A673 (cell line): ENCODE measurements at regions not wholly inside any gene's neighbourhood (a gene's known extent, or its start where the extent isn't known, plus 50 kb on each side); places are given as distances from the start of the nearest gene placed in this dataset.

Source experiments
- BruUV-seq: library from RNA; stranded (reverse); fragments of 400-500 nt; replicated peaks from 2 replicates; lab custom pipeline; 2021; lab: Mats Ljungman, UMichigan
- CTCF ChIA-PET: fragments of 300-600 bp; sonication (Branson Sonifier 250); formaldehyde crosslinking; loops from one replicate; lab custom pipeline; 2022; ENCODE audit warnings: antibody characterized with exemption; lab: Charles Lee
- POLR2A ChIA-PET: fragments of 300-600 bp; sonication (Branson Sonifier 250); formaldehyde crosslinking; loops from one replicate; lab custom pipeline; 2022; ENCODE audit warnings: antibody characterized with exemption; ENCODE audit not compliant: low non-redundant PET; lab: Charles Lee
- DNase-seq: peaks from one replicate; pipeline ENCODE4 v3.0.0-alpha.2; 2015; ENCODE audit warnings: low spot score
- H3K27ac ChIP-seq: fragments of 200-600 bp; sonication (generic); 2 replicates; pipeline ENCODE4 v1.5.1; 2016; ENCODE audit warnings: mixed run types, low read depth, mild to moderate bottlenecking, mixed read lengths, antibody characterized with exemption, low read length; ENCODE audit not compliant: poor library complexity, severe bottlenecking
- H3K27me3 ChIP-seq: fragments of 200-600 bp; sonication (generic); replicated peaks from 2 replicates; pipeline ENCODE4 v1.6.1; 2017; ENCODE audit warnings: mixed run types, low read depth, mild to moderate bottlenecking, mixed read lengths, antibody characterized with exemption, low read length; ENCODE audit not compliant: insufficient read depth, poor library complexity
- H3K36me3 ChIP-seq: fragments of 200-600 bp; sonication (generic); 2 replicates; pipeline ENCODE4 v1.6.1; 2016; ENCODE audit warnings: mixed run types, mild to moderate bottlenecking, mixed read lengths, antibody characterized with exemption, low read length; ENCODE audit not compliant: insufficient read depth, poor library complexity, severe bottlenecking
- H3K4me1 ChIP-seq: fragments of 200-600 bp; sonication (generic); 2 replicates; pipeline ENCODE4 v1.6.1; 2017; ENCODE audit warnings: mixed run types, mild to moderate bottlenecking, mixed read lengths, antibody characterized with exemption, low read length; ENCODE audit not compliant: insufficient read depth, poor library complexity, severe bottlenecking
- H3K4me3 ChIP-seq: fragments of 200-600 bp; sonication (generic); 2 replicates; pipeline ENCODE4 v1.5.1; 2016; ENCODE audit warnings: low read depth, mixed run types, mild to moderate bottlenecking, mixed read lengths, low read length; ENCODE audit not compliant: poor library complexity, severe bottlenecking
- H3K9me3 ChIP-seq: fragments of 200-600 bp; sonication (generic); 2 replicates; pipeline ENCODE4 v1.6.1; 2016; ENCODE audit warnings: mixed run types, low read depth, mild to moderate bottlenecking, mixed read lengths, antibody characterized with exemption, low read length; ENCODE audit not compliant: poor library complexity, severe bottlenecking
- CTCF ChIP-seq: fragments of 300-800, 200-600 bp; sonication (generic); conservative IDR thresholded peaks from 2 replicates; pipeline ENCODE4 v1.5.1; 2017; ENCODE audit warnings: low read depth, mild to moderate bottlenecking, antibody characterized with exemption, low read length, moderate library complexity, mixed read lengths
- EZH2 ChIP-seq: fragments of 200-600 bp; sonication (generic); IDR thresholded peaks from 2 replicates; pipeline ENCODE4 v1.6.1; 2017; ENCODE audit warnings: borderline replicate concordance, low read depth, mild to moderate bottlenecking, mixed read lengths, antibody characterized with exemption, low read length; ENCODE audit not compliant: poor library complexity, severe bottlenecking
- intact Hi-C: fragments of 100-400 bp; cut with micrococcal nuclease; formaldehyde crosslinking; loops from one replicate; pipeline ENCODE4 v1.10.0; 2022; ENCODE audit not compliant: unreplicated experiment

GRCh38 chr10:7507887-7508726, 97.3 kb upstream of the SFMBT2 start:
- H3K4me3 ChIP-seq = no peak overlapping the region
- no peaks in the 10 kb centered on the region for H3K9me3 ChIP-seq
- H3K27ac ChIP-seq = no peak overlapping the region
- no peaks in the 10 kb centered on the region for H3K36me3 ChIP-seq
- TF ChIP-seq EZH2 (no peak), CTCF (no peak)
- H3K27me3 ChIP-seq = peaks cover 5% of the 10 kb centered on the region
- BruUV-seq = no TSS peak
- POLR2A ChIA-PET = no interaction called here
- H3K4me1 ChIP-seq = no peaks in the 10 kb centered on the region
- intact Hi-C loops = no loop called here
- DNase-seq = no peak
- CTCF ChIA-PET = no interaction called here

GRCh38 chr10:7506571-7506970, 95.7 kb upstream of the SFMBT2 start:
- Histone ChIP-seq H3K27ac (no peak overlapping the region), H3K4me3 (no peak overlapping the region), H3K4me1 (no peaks in the 10 kb centered on the region), H3K9me3 (no peaks in the 10 kb centered on the region), H3K36me3 (no peaks in the 10 kb centered on the region), H3K27me3 (peaks cover 11% of the 10 kb centered on the region)
- no peak for DNase-seq
- no TSS peak for BruUV-seq
- intact Hi-C loops = no loop called here
- ChIA-PET CTCF (no interaction called here), POLR2A (interaction anchor here (0.9 kb wide), 1 partner anchor 285 kb away, joined by 3 read pairs; no protein-coding TSS in a partner anchor)
- TF ChIP-seq CTCF (no peak), EZH2 (no peak)

GRCh38 chr10:7505196-7505595, 94.4 kb upstream of the SFMBT2 start:
- Histone ChIP-seq H3K27ac (no peak overlapping the region), H3K36me3 (no peaks in the 10 kb centered on the region), H3K4me1 (no peaks in the 10 kb centered on the region), H3K4me3 (no peak overlapping the region), H3K27me3 (peaks cover 16% of the 10 kb centered on the region), H3K9me3 (no peaks in the 10 kb centered on the region)
- TF ChIP-seq EZH2 (no peak), CTCF (no peak)
- no peak for DNase-seq
- BruUV-seq = no TSS peak
- ChIA-PET POLR2A (no interaction called here), CTCF (no interaction called here)
- intact Hi-C loops = no loop called here
